SJCRH30 (cell line): ENCODE measurements at regions not wholly inside any gene's neighbourhood (a gene's known extent, or its start where the extent isn't known, plus 50 kb on each side); places are given as distances from the start of the nearest gene placed in this dataset.

Source experiments
- DNase-seq, 2 experiments: peaks; one replicate each; pipeline ENCODE4 v3.0.0-alpha.2; 2015 to 2020
- H3K27ac ChIP-seq: fragments of 250-450 bp; sonication (Bioruptor Pico); 2 replicates; pipeline ENCODE4 v1.5.1; 2020; ENCODE audit warnings: mild to moderate bottlenecking, moderate library complexity
- H3K27me3 ChIP-seq: fragments of 250-450 bp; sonication (Bioruptor Pico); 2 replicates; pipeline ENCODE4 v1.5.1; 2020; ENCODE audit warnings: mild to moderate bottlenecking, moderate library complexity
- H3K36me3 ChIP-seq: fragments of 250-450 bp; sonication (Bioruptor Pico); 2 replicates; pipeline ENCODE4 v1.5.1; 2020; ENCODE audit warnings: mild to moderate bottlenecking, moderate library complexity
- H3K4me1 ChIP-seq: fragments of 250-450 bp; sonication (Bioruptor Pico); 2 replicates; pipeline ENCODE4 v1.5.1; 2020; ENCODE audit warnings: mild to moderate bottlenecking, moderate library complexity
- H3K4me3 ChIP-seq: fragments of 250-450 bp; sonication (Bioruptor Pico); 2 replicates; pipeline ENCODE4 v1.5.1; 2020; ENCODE audit warnings: mild to moderate bottlenecking, moderate library complexity
- H3K9me3 ChIP-seq: fragments of 250-450 bp; sonication (Bioruptor Pico); replicated peaks from 2 replicates; pipeline ENCODE4 v1.5.1; 2020; ENCODE audit warnings: mild to moderate bottlenecking, moderate library complexity

DNA sequence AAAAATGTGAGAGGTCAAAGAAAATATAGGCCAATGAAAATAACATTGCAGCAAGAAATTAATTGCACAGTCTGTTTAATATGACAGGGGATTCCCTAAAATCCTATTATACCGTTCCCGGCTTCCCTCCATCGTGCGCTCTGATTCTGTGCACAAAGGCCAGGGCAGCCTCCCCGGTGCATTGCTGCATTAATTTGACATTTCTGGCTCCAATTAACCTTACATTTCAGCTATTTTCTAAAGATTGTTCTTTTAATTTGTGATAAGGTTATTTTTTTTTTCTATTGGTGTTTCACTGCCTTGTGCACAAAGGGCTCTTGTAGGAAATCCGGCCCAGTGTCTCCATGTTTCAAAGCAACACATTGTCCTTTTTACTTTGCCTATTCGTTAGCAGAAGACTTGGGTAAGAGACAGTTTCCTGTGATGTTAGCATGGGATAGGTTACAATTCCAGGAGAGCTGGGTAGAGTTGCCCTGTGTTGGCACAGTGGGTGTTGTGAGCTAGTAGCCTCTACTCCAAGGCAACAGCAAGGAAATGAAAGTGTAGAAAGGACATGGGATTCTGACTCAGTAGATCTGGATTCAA is 257.3 kb upstream of the IGF1R start:
- Histone ChIP-seq H3K36me3 (no peaks in the 10 kb centered on the region), H3K4me3 (no peak overlapping the region), H3K4me1 (no peaks in the 10 kb centered on the region), H3K9me3 (no peaks in the 10 kb centered on the region), H3K27ac (no peak overlapping the region), H3K27me3 (peaks cover 14% of the 10 kb centered on the region)
- no peak for DNase-seq

DNA sequence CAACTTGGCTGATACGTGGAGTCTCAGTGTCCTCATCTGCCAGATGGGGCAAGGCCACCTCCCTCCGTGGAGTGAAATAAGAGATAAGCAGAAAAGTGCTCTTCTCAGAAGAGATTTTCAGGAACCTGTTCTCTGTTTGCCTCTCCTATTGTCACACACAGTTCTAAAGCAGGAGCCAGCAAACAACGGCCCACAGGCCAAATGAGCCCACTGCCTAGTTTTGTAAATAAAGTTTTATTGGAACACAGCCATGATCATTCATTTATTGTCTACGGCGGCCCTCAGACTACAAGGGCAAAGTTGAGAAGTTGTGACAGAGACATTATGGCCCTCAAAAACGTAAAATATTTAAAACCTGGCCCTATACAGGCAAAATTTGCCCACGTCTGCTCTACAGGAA is 256.8 kb upstream of the IGF1R start:
- no peak for DNase-seq
- H3K27me3 ChIP-seq = peaks cover 9% of the 10 kb centered on the region
- H3K27ac ChIP-seq = no peak overlapping the region
- no peak overlapping the region for H3K4me3 ChIP-seq
- H3K4me1 ChIP-seq = no peaks in the 10 kb centered on the region
- H3K9me3 ChIP-seq = no peaks in the 10 kb centered on the region
- no peaks in the 10 kb centered on the region for H3K36me3 ChIP-seq

DNA sequence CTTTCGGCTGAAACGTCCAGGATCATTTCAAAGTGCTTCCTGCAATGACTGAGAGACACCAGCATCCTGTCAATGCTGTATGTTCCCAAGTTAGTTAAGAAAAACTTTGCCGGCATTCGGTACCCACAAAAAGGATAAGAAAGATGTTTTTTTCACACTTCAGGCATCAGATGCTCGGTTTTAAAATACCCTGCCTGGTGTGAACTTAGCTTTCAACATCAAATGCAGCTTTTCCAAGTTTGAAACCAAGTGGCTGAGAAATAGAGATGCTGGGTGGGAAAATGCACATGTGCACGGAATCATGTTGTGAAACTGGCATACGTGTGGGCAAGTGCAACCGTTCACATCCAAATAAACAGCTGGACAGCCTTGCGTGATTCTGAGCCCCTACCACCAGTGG is 254.9 kb upstream of the IGF1R start:
- no peaks in the 10 kb centered on the region for H3K9me3 ChIP-seq
- no peak overlapping the region for H3K27ac ChIP-seq
- no peak overlapping the region for H3K4me3 ChIP-seq
- no peaks in the 10 kb centered on the region for H3K4me1 ChIP-seq
- H3K36me3 ChIP-seq = no peaks in the 10 kb centered on the region
- H3K27me3 ChIP-seq = no peaks in the 10 kb centered on the region; the same call in 1 of the 2 replicates
- no peak for DNase-seq

DNA sequence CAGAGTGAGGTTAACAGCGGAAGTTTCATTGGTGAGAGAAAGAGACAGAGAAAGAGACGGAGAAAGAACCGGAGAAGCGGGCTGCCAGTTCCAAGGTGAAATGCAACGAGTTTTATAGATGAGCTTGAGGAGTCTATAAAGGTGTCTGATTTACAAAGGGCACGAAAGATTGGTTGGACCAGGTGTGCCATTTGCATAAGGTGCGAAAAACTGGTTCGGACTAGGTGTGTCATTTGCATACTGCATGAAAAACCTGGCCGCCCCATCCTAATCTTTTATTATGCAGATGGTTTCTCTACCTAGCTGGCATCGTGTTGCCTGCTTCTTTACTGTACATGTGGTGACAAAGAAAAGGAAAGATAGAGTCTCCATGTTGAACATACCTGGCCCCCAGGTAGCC is 253.8 kb upstream of the IGF1R start:
- Histone ChIP-seq H3K4me3 (no peak overlapping the region), H3K27me3 (no peaks in the 10 kb centered on the region; the same call in 1 of the 2 replicates), H3K4me1 (no peaks in the 10 kb centered on the region), H3K36me3 (no peaks in the 10 kb centered on the region), H3K9me3 (no peaks in the 10 kb centered on the region), H3K27ac (no peak overlapping the region)
- DNase-seq = no peak

DNA sequence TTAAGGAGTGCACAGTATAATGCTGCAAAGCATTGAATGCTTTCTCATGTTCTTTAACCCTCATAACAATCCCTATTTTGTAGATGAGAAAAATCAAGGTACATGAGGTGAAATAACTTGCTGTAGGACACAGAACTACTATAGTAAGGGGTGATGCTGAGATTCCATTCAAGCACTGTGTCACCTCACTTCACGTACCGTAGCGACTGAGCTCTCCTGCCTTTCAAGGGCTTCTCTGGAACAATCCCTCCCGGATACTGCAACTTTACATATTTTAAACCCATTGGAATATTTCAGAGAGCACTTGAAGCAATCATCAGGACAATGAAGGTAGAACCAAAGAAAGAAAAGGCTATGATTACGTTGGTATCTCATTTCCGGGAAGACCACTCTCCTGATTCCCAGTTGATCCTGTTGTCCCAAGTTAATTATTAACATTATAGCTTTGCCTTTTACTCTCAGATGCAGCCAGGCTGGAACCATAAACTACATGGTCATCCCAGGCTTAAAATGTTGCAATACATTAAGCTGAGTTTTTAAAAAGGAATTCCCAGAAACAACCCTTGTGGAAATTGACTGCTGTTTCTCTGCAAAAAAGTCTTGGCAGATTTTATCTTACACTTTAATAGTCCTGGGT is 252.2 kb upstream of the IGF1R start:
- no peak overlapping the region for H3K4me3 ChIP-seq
- no peaks in the 10 kb centered on the region; the same call in 1 of the 2 replicates for H3K27me3 ChIP-seq
- H3K36me3 ChIP-seq = no peaks in the 10 kb centered on the region
- no peaks in the 10 kb centered on the region for H3K9me3 ChIP-seq
- no peaks in the 10 kb centered on the region for H3K4me1 ChIP-seq
- no peak overlapping the region for H3K27ac ChIP-seq
- no peak for DNase-seq

DNA sequence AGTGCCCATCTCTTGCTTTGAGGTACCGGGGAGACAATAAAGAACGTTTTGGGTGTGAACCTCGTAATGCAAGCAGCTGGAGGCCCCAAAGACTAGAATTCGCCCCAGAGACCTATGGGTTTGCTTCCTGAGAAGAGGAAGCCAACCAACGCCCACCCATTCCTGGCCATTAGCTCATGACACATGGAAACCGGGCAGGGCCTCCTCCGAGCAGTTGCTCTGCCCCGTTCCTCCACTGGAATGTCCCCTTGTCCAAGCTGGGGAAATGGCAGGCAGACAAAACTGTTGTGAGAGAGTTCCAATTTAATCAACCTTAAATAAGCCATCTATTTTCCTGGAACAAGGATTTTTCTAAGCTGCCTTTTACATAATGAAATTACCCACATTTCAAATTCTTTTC is 250.9 kb upstream of the IGF1R start:
- H3K27ac ChIP-seq = no peak overlapping the region
- H3K27me3 ChIP-seq = no peaks in the 10 kb centered on the region; the same call in 1 of the 2 replicates
- no peak overlapping the region for H3K4me3 ChIP-seq
- DNase-seq = no peak
- H3K36me3 ChIP-seq = no peaks in the 10 kb centered on the region
- H3K9me3 ChIP-seq = no peaks in the 10 kb centered on the region
- no peaks in the 10 kb centered on the region for H3K4me1 ChIP-seq

DNA sequence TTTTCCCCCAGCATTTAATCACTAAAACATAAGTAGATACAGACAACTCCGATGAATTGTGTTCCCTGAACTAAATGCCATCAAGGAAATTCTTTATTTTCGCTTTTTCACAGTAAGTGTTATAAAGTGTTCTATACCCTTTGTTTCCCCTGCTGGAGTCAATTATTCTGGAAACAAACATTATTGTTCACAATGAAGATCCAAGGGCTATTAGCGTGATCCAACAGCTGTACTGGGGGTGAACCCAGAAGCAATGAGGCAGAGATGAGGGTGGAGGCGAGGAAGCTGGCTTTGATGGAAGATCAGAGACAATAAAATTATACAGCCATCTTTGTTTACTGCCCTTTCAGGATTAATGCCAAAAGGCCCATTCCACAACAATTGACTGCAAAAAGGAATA is 250.3 kb upstream of the IGF1R start:
- DNase-seq = no peak
- no peak overlapping the region for H3K27ac ChIP-seq
- H3K27me3 ChIP-seq = no peaks in the 10 kb centered on the region; the same call in 1 of the 2 replicates
- no peaks in the 10 kb centered on the region for H3K9me3 ChIP-seq
- H3K4me1 ChIP-seq = no peaks in the 10 kb centered on the region
- H3K36me3 ChIP-seq = no peaks in the 10 kb centered on the region
- H3K4me3 ChIP-seq = no peak overlapping the region

DNA sequence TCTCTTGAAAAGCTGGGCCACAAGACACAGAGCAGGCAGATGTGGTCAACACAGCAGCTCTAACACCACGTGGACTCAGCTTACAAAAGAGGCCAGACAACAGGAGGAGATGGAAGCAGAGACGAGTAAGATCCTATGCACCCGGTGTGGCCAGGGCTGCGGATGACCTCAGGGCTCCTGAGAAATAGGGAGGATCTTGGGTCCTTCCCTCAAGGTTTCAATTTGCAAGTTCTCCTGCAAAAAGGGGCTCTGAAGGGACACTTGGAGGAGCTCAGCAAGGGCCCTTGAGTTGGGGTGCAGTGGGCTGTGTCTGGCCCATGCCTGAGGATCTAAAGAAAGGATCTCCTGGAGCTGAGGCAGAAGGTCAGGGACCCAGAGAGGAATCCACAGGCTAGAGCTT is 249.5 kb upstream of the IGF1R start:
- H3K4me3 ChIP-seq = no peak overlapping the region
- no peaks in the 10 kb centered on the region for H3K4me1 ChIP-seq
- H3K27ac ChIP-seq = no peak overlapping the region
- DNase-seq = no peak
- no peaks in the 10 kb centered on the region; the same call in 1 of the 2 replicates for H3K27me3 ChIP-seq
- no peaks in the 10 kb centered on the region for H3K9me3 ChIP-seq
- no peaks in the 10 kb centered on the region for H3K36me3 ChIP-seq

DNA sequence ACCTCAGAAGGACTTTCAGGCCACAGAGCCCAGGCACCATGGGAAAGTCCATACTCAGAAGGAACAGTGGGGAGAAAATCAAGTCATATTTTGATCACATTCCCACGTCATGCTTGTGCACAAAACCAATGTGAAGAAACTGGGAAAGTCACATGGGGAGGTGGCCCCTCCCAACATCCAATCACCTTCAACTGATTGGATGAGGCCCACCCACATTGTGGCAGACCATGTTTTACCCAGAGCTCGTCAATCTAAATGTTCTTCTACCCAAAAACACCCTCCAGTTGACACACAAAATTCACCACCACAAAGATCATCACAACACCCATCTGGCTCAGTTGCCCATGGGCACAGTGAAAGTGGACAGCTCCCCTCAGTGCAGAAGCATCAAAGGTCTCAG is 248.2 kb upstream of the IGF1R start:
- Histone ChIP-seq H3K9me3 (no peaks in the 10 kb centered on the region), H3K4me1 (no peaks in the 10 kb centered on the region), H3K36me3 (no peaks in the 10 kb centered on the region), H3K27me3 (peaks cover 4% of the 10 kb centered on the region; the same call in 1 of the 2 replicates), H3K27ac (no peak overlapping the region), H3K4me3 (no peak overlapping the region)
- DNase-seq = no peak

DNA sequence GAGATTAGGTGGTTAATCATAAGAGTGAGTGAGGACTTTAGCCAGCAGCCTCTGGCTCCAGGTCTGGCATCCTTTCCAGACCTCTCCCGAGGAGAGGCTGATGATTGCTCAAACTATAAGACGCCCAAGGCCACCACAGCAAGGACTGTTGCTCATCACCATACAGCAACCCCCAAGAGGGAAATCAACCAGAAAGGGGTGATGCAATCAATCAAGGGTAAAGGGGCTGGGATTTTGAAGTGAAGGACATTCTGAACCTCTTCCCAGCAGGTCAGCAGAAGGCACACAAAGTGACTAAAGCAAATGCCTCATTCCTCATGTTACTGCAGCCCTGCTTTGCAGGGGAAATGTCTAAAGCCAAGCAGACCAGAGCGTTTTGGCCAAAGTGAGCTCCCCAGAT is 247.3 kb upstream of the IGF1R start:
- DNase-seq = no peak
- H3K4me1 ChIP-seq = no peaks in the 10 kb centered on the region
- H3K27ac ChIP-seq = no peak overlapping the region
- no peak overlapping the region for H3K4me3 ChIP-seq
- H3K9me3 ChIP-seq = no peaks in the 10 kb centered on the region
- peaks cover 4% of the 10 kb centered on the region; the same call in 1 of the 2 replicates for H3K27me3 ChIP-seq
- H3K36me3 ChIP-seq = no peaks in the 10 kb centered on the region

DNA sequence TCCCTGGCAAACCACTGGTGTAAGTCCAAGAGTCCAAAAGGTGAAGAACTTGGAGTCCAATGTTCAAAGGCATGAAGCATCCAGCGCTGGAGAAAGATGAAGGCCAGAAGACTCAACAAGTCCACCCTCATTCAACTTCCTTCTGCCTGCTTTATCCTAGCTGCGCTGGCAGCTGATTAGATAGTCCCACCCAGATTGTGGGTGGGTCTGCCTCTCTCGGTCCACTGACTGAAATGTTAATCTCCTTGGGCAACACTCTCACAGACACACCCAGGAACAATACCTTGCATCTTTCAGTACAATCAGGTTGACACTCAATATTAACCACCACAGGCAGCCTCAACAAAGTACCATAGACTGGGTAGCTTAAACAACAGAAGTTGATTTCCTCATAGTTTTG is 245.9 kb upstream of the IGF1R start:
- no peak overlapping the region for H3K4me3 ChIP-seq
- no peaks in the 10 kb centered on the region for H3K36me3 ChIP-seq
- no peak for DNase-seq
- H3K4me1 ChIP-seq = no peaks in the 10 kb centered on the region
- no peak overlapping the region for H3K27ac ChIP-seq
- no peaks in the 10 kb centered on the region for H3K9me3 ChIP-seq
- H3K27me3 ChIP-seq = 0 out of 2 replicates have a peak, but pooled peaks cover 4% of the 10 kb centered on the region

DNA sequence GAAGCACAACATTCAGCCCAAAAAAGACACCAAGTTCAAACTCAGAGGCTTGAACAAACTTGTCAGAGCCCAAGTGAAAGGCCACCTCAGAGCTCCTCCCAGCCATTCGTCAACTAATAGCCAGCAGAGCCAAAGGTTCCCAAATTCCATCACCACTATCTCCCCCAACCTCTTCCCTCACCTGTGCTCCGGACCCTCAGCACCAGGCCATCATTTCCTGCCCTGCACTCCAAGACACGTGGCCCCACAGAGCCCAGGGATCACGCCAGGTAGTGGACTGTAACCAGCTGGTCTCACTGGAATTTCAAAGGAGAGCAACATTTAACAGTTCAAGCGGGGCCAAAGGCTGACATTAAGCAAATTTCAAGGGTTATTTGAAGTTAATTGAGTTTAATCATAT is 245.2 kb upstream of the IGF1R start:
- Histone ChIP-seq H3K9me3 (no peaks in the 10 kb centered on the region), H3K36me3 (no peaks in the 10 kb centered on the region), H3K27ac (no peak overlapping the region), H3K4me1 (no peaks in the 10 kb centered on the region), H3K27me3 (0 out of 2 replicates have a peak, but pooled peaks cover 4% of the 10 kb centered on the region), H3K4me3 (no peak overlapping the region)
- no peak for DNase-seq

DNA sequence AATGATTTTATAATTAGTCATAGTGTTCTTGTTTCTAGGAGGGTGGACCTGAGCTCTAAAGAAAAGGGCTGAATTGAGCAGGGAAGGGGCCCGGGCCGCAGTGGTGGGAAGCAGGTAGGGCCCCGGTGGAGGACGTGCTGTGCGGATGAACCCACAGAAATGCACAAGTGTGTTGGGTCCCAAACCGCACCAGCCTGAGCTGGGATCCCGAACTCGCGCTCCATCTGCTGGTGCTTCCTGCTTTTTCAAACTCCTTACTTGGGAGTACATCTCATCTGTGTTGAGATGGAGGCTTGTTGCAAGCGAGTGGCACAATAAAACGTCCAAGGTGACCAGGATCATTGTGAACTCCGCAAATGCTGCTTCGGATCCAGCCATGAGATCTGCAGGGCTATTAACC is 244.8 kb upstream of the IGF1R start:
- Histone ChIP-seq H3K27me3 (0 out of 2 replicates have a peak, but pooled peaks cover 4% of the 10 kb centered on the region), H3K27ac (no peak overlapping the region), H3K36me3 (no peaks in the 10 kb centered on the region), H3K9me3 (no peaks in the 10 kb centered on the region), H3K4me1 (no peaks in the 10 kb centered on the region), H3K4me3 (no peak overlapping the region)
- no peak for DNase-seq

DNA sequence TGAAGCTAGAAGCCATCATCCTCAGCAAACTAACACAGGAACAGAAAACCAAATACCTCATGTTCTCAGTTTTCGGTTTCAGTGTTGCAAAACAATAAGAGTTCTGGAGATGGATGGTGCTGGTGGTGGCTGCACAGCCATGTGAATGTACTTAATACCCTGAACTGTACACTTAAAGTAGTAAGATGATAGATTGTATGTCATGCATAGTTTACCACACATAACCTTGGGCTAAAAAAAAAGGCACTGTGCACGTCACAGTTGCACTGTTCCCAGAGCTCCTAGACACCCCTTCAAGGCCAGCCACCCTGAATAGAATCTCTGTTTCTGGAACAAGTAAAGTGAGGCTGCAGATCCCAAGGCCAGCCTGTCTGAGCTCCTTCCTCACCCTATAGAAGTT is 243.3 kb upstream of the IGF1R start:
- Histone ChIP-seq H3K4me3 (no peak overlapping the region), H3K27me3 (0 out of 2 replicates have a peak, but pooled peaks cover 4% of the 10 kb centered on the region), H3K27ac (no peak overlapping the region), H3K36me3 (no peaks in the 10 kb centered on the region), H3K9me3 (no peaks in the 10 kb centered on the region), H3K4me1 (no peaks in the 10 kb centered on the region)
- DNase-seq = no peak

DNA sequence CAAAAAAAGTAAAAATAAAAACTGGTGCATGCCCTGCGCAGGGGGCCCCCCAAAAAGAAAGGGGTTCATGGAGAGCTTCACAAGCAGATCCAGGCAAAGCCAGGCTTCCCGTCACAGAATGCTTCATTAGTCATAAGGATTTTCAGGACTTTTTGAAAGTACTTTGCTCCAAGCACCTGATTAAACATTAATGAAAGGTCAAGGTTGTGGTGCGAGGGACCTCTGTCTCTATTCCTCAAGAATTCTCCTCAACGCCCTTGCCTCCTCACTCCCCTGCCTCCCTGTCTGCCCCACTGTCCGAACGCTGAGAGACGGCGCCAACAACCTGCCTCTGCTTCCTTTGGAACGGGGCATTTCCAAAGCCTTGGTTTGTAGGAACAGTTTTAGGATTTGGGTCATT is 240.1 kb upstream of the IGF1R start:
- Histone ChIP-seq H3K9me3 (no peaks in the 10 kb centered on the region; the same call in 1 of the 2 replicates), H3K36me3 (no peaks in the 10 kb centered on the region), H3K27me3 (0 out of 2 replicates have a peak, but pooled peaks cover 4% of the 10 kb centered on the region), H3K27ac (no peak overlapping the region), H3K4me1 (no peaks in the 10 kb centered on the region), H3K4me3 (no peak overlapping the region)
- DNase-seq = no peak

DNA sequence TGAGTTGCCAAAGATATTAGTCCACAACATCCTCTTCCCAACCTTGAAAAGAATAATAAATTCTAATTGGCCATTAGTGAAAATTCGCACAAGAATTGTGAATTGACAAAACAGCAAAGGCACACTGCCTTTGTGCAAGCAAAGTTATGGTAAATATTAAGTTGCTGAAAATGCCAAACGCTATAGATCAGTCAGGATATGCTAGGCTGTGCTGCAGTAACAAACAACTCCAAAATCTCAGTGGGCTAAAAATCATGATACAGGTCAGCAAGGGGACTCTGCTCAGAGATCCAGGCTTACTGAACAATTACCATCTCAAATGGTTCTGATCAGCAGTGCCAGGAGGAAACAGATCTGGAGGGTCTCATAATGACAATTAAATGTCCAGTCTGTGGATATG is 238.0 kb upstream of the IGF1R start:
- H3K4me1 ChIP-seq = no peaks in the 10 kb centered on the region
- H3K36me3 ChIP-seq = no peaks in the 10 kb centered on the region
- no peak for DNase-seq
- H3K27ac ChIP-seq = no peak overlapping the region
- H3K4me3 ChIP-seq = no peak overlapping the region
- H3K27me3 ChIP-seq = no peaks in the 10 kb centered on the region
- H3K9me3 ChIP-seq = no peaks in the 10 kb centered on the region; the same call in 1 of the 2 replicates
